ENCODE measurements at regions not wholly inside any gene's neighbourhood (a gene's known extent, or its start where the extent isn't known, plus 50 kb on each side); places are given as distances from the start of the nearest gene placed in this dataset.

- DNase-seq, result no peak
These were observed 511.0 kb downstream of the INSC start for GRCh38 chr11:15625691-15626090.

GRCh38 chr11:15627560-15627959 lies 512.8 kb downstream of the INSC start:
- no peak for DNase-seq

- peak; percentile 39 for DNase-seq
These were observed 515.1 kb downstream of the INSC start for GRCh38 chr11:15629690-15630321.

GRCh38 chr11:15630896-15631295 lies 516.2 kb downstream of the INSC start:
- DNase-seq, result no peak

- DNase-seq, result no peak
These were observed 520.8 kb downstream of the INSC start for GRCh38 chr11:15635521-15635920.

- DNase-seq, result peak; percentile 27
These were observed 521.9 kb downstream of the INSC start for GRCh38 chr11:15636521-15637089.

- peak; percentile 12 for DNase-seq
These were observed 523.7 kb downstream of the INSC start for GRCh38 chr11:15638386-15638787.

GRCh38 chr11:15640318-15640717 lies 525.6 kb downstream of the INSC start:
- no peak for DNase-seq

- DNase-seq, result no peak
These were observed 526.7 kb downstream of the INSC start for GRCh38 chr11:15641271-15642045.

GRCh38 chr11:15645201-15645600 lies 530.5 kb downstream of the INSC start:
- DNase-seq, result no peak

GRCh38 chr11:15649371-15650104 lies 534.8 kb downstream of the INSC start:
- no peak for DNase-seq

GRCh38 chr11:15650105-15650938 lies 535.6 kb downstream of the INSC start:
- peak; percentile 93 for DNase-seq

- DNase-seq, result no peak
These were observed 536.3 kb downstream of the INSC start for GRCh38 chr11:15651033-15651432.

- no peak for DNase-seq
These were observed 537.1 kb downstream of the INSC start for GRCh38 chr11:15651816-15652215.

GRCh38 chr11:15653191-15653710 lies 538.5 kb downstream of the INSC start:
- no peak for DNase-seq

- DNase-seq, result no peak
These were observed 539.7 kb downstream of the INSC start for GRCh38 chr11:15654451-15654850.

GRCh38 chr11:15655552-15655951 lies 540.8 kb downstream of the INSC start:
- DNase-seq, result no peak

- DNase-seq, result no peak
These were observed 542.5 kb downstream of the INSC start for GRCh38 chr11:15657264-15657663.

- no peak for DNase-seq
These were observed 545.8 kb downstream of the INSC start for GRCh38 chr11:15660496-15660895.

- DNase-seq, result no peak
These were observed 547.6 kb downstream of the INSC start for GRCh38 chr11:15662285-15662684.

- no peak for DNase-seq
These were observed 549.1 kb downstream of the INSC start for GRCh38 chr11:15663777-15664218.

- DNase-seq, result no peak
These were observed 550.7 kb downstream of the INSC start for GRCh38 chr11:15665368-15665871.

All from suppressor macrophage treated with lipopolysaccharide for 4 hours (primary cell).